ENCODE measurements at regions not wholly inside any gene's neighbourhood (a gene's known extent, or its start where the extent isn't known, plus 50 kb on each side); places are given as distances from the start of the nearest gene placed in this dataset.

DNA sequence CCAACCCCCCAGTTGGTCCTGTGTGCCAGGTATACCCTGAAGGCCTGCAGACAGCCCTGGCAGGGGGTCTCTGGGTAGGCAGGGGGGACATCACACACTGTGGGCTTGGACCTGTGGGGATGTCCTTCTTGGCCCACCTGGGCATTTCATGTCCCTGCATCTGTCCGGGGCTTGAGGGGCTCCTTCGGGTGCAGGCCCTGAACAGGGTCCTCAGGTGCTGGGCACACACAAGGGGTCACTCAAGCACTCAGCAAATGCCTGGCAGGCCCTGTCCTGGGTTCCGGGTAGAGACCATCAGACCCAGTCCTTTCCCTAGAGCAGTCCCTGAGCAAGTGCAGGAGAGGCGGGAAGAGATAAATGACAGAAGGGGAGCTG lies 70.5 kb upstream of the WNT11 start:
- DNase-seq (ENCODE audit: low read depth) = no peak
- H3K4me3 ChIP-seq (ENCODE audit: low read depth, low read length) = no peak overlapping the region
- TF ChIP-seq, protein P1, sequence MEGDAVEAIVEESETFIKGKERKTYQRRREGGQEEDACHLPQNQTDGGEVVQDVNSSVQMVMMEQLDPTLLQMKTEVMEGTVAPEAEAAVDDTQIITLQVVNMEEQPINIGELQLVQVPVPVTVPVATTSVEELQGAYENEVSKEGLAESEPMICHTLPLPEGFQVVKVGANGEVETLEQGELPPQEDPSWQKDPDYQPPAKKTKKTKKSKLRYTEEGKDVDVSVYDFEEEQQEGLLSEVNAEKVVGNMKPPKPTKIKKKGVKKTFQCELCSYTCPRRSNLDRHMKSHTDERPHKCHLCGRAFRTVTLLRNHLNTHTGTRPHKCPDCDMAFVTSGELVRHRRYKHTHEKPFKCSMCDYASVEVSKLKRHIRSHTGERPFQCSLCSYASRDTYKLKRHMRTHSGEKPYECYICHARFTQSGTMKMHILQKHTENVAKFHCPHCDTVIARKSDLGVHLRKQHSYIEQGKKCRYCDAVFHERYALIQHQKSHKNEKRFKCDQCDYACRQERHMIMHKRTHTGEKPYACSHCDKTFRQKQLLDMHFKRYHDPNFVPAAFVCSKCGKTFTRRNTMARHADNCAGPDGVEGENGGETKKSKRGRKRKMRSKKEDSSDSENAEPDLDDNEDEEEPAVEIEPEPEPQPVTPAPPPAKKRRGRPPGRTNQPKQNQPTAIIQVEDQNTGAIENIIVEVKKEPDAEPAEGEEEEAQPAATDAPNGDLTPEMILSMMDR (conservative IDR thresholded peaks at IDR 0.05; ENCODE audit: low read depth, low read length) = no peak

DNA sequence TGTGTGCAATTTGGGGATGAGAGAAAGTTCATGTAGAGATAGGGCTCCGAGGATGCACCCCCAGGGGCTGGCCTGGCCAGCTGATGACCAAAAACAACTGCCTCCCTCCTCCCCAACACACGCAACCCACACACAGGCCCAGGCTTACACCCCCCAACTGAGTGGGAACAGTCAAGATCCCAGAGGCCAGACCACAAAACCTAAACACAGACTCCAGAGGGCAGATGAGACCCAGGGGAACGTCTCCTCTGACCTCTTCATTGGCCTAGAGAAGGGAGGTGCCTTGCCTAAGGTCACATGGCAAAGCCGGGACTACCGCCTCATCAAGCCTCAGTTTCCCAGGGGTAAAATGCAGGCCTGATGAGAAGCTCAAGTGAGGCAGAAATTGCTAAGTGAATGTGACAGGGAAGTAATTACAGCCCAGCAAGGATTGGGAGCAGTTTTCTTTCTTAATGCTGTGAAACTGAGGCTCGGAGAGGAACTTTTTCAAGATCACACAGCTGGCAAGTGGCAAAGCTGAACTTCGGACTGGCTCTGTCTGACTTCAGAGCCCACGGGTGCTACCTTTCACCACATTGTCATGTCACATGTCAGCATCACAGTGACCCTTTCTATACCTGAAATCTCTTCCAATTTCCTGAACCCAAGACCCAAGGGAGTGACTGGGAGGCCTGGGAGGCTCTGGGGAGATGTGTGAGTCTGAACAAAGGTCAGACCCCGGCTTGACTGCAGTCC lies 69.9 kb upstream of the WNT11 start:
- TF ChIP-seq, protein P1 (conservative IDR thresholded peaks at IDR 0.05; ENCODE audit: low read depth, low read length) = no peak
- H3K4me3 ChIP-seq (ENCODE audit: low read depth, low read length) = no peak overlapping the region
- DNase-seq (ENCODE audit: low read depth) = no peak

DNA sequence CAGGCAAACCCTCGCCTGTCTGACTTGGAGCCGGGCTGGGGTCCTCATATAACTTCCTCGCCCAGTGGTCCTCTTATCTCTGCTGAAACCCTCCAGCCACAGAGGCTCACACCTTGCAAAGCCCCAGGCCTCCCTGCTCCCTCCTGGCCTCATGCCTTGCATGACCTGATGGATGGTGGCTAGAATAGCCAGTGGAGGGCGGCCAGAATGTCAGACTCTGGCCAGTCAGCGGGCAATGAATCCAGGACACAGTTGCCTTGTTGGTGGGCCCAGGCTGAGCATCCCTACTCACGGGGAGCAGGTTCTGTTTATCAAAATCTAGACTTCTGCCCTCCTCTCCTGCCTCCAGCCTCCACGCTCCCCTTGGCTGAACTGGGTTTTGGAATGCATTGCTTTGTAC lies 69.1 kb upstream of the WNT11 start:
- TF ChIP-seq, protein P1 (conservative IDR thresholded peaks at IDR 0.05; ENCODE audit: low read depth, low read length) = no peak
- H3K4me3 ChIP-seq (ENCODE audit: low read depth, low read length) = no peak overlapping the region
- DNase-seq (ENCODE audit: low read depth) = no peak

DNA sequence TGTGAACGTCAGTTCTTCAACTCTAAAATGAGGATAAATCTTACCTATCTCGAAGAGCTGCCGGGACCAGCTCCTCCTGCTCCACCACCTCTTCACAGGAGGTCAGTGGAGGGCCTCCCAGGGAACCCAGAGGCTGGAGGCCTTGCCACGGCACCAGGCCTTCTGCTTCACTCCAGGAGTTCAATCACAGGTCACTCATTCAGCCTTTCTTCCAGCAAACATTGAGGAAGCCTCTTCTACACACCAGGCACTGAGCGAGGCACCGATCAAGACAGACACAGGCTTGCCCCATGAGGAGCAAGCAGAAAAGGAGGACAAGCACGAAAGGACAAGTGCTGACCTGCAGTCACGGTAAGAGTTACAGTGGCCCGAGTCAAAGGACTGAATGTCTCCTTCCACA lies 64.8 kb upstream of the WNT11 start:
- H3K4me3 ChIP-seq (ENCODE audit: low read depth, low read length) = no peak overlapping the region
- TF ChIP-seq, protein P1 (conservative IDR thresholded peaks at IDR 0.05; ENCODE audit: low read depth, low read length) = no peak
- no peak for DNase-seq (ENCODE audit: low read depth)

DNA sequence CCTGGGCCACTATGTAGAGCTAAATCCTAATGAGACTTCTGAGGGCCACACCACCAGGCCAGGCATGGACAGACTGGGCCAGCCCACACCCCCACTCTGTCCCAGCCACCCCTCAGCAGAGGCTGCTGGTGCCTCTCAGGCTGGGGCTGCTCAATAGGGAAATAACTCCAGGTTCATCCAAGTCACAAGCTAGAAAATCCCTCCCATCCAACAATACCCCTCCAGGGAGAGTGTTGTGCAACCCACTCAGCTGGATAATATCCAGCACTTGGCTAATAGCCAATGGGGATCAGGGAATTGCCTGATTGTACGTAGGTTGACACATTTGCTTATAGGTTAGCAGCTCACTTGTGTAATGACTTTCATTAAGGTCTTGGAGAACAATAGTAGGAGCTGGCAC lies 64.1 kb upstream of the WNT11 start:
- DNase-seq (ENCODE audit: low read depth) = peak; percentile 18
- no peak overlapping the region for H3K4me3 ChIP-seq (ENCODE audit: low read depth, low read length)
- TF ChIP-seq, protein P1 (conservative IDR thresholded peaks at IDR 0.05; ENCODE audit: low read depth, low read length) = no peak

DNA sequence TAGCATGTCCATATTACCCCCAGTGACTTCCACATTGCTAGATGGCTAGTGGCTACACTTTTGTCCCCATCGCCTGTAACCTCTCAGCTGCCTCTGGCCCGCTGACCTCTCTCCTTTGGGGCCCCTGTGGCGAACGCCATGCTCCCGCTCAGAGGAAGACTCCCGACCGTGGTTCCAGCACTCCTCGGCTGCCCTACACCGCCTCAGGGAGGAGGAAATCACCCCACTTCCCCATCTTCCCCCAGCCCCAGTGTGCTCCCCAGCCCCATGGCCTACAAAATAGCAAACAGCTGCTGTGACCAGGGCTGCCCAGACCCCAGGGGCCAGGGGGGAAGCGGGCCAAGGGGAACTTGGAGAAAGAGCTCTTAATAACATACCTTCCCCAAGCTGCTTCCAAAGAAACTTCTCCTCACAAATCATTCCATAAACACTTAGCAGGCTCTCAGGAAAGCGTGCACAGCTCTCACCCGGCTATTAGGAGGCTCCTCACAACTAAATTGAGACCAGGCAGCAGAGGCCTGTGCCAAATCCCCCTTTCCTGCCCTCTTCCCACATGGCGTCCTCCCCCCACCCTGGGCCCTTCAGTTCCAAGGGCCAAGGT lies 63.5 kb upstream of the WNT11 start:
- DNase-seq (ENCODE audit: low read depth) = no peak
- no peak overlapping the region for H3K4me3 ChIP-seq (ENCODE audit: low read depth, low read length)
- TF ChIP-seq, protein P1 (conservative IDR thresholded peaks at IDR 0.05; ENCODE audit: low read depth, low read length) = no peak

DNA sequence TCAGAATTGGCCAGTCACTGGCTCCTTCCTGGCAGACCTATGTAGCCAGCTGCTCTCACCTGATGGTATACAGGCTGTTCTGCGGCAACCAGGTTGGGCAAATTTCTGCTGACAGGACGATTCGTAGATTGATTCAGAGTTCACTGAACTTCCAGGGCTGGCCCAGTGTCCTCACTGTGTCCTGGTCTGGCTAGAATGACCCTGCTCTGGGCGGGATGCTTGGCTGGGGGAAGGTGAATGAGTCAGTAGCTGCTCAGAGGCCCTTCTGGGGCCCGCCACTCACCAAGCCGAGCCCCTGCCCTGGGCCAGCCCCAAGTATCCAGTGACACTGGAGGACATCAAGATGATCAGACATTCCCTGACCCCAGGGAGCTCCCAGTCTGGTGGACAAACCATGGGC lies 62.9 kb upstream of the WNT11 start:
- DNase-seq (ENCODE audit: low read depth) = no peak
- no peak overlapping the region for H3K4me3 ChIP-seq (ENCODE audit: low read depth, low read length)
- TF ChIP-seq, protein P1 (conservative IDR thresholded peaks at IDR 0.05; ENCODE audit: low read depth, low read length) = no peak

All from choroid plexus epithelial cell (primary cell).